Colonic mucosa (tissue), 4 donors: ENCODE measurements at regions not wholly inside any gene's neighbourhood (a gene's known extent, or its start where the extent isn't known, plus 50 kb on each side); places are given as distances from the start of the nearest gene placed in this dataset.

ENCODE experiments used
- DNase-seq: peaks from one replicate; pipeline ENCODE4 v3.0.0-alpha.2; 2020
- H3K27ac ChIP-seq: fragments of 200-600 bp; one replicate; pipeline ENCODE4 v1.8.0; 2021
- H3K27me3 ChIP-seq: fragments of 200-600 bp; one replicate; pipeline ENCODE4 v1.8.0; 2021
- H3K36me3 ChIP-seq: fragments of 200-600 bp; one replicate; pipeline ENCODE4 v1.8.0; 2021
- H3K4me1 ChIP-seq: fragments of 200-600 bp; one replicate; pipeline ENCODE4 v1.8.0; 2021; ENCODE audit warnings: mild to moderate bottlenecking
- H3K4me3 ChIP-seq: fragments of 200-600 bp; one replicate; pipeline ENCODE4 v1.8.0; 2021
- H3K9ac ChIP-seq, 2 donors: one replicate each; pipeline ENCODE4 v1.7.0; 2013; ENCODE audit warnings: control low read depth in 2 of 2, low read depth in 2 of 2, low read length in 2 of 2
- H3K9me3 ChIP-seq: fragments of 200-600 bp; one replicate; pipeline ENCODE4 v1.8.0; 2021
- intact Hi-C: fragments of 100-400 bp; cut with DNase I; formaldehyde crosslinking; loops from one replicate; pipeline ENCODE4 v1.14.1; 2022
- TF ChIP-seq, protein P1 (sequence below): fragments of 200-600 bp; IDR thresholded peaks from one replicate; pipeline ENCODE4 v1.8.0; 2022; ENCODE audit warnings: antibody characterized with exemption, mild to moderate bottlenecking
- donor health status: healthy.
- donor health status: DM: no; HTN: no; CAD: no.
- donor health status: DM: no; HTN: no; CAD: no.

DNA sequence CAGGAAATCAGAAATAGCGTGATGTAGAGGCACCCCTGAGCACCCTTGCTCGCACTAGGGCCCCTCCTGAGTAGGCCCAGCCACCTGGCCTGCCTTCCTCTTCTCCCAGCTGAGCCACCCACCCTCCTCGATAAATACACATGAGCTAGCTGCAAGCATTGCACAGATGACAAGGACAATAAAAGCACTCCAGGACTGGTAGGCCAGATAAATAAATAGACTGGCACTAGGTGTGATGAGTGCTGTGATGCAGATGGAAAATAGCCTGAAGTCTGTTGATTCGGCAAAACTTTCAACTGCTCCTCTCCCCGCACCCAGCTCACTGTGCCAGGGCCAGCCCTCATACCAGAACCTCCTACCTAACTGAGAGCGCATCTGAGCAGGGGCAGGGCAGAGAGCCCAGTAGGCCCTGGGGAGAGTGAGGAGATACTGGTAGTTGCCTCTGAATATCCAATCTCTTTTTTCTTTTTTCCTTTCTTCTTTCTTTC lies 54.5 kb upstream of the GPI start:
- intact Hi-C loops, result no loop called here
- Histone ChIP-seq H3K9ac (peak overlapping the region in 1 of 2 donors; percentile 62), H3K4me1 (peaks cover 4% of the 10 kb centered on the region)

DNA sequence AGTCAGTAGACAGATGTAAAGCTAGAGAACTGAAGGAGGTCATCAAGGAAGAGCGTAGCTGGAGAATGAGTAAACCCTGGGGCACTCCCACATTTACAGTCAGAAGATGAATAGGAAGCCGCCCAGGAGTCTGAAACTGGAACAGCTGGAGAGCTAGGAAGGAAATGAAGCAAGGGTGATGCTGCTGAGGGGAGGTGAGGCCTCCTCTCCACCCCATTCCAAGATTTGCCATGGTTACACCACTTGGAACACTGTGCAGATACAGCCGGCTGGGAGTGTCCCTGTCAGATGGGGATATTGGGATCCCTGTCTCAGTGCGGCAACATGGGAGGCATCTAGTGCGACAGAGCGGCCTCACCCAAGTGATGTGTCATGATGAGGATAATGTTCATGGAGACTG lies 51.8 kb upstream of the GPI start:
- Histone ChIP-seq H3K4me1 (peaks cover 12% of the 10 kb centered on the region), H3K27me3 (no peaks in the 10 kb centered on the region), H3K9me3 (no peaks in the 10 kb centered on the region), H3K4me3 (no peak overlapping the region), H3K27ac (peak overlapping the region; percentile 74), H3K36me3 (no peaks in the 10 kb centered on the region), H3K9ac (no peak overlapping the region)
- peak; percentile 72 for DNase-seq
- TF ChIP-seq, protein P1, sequence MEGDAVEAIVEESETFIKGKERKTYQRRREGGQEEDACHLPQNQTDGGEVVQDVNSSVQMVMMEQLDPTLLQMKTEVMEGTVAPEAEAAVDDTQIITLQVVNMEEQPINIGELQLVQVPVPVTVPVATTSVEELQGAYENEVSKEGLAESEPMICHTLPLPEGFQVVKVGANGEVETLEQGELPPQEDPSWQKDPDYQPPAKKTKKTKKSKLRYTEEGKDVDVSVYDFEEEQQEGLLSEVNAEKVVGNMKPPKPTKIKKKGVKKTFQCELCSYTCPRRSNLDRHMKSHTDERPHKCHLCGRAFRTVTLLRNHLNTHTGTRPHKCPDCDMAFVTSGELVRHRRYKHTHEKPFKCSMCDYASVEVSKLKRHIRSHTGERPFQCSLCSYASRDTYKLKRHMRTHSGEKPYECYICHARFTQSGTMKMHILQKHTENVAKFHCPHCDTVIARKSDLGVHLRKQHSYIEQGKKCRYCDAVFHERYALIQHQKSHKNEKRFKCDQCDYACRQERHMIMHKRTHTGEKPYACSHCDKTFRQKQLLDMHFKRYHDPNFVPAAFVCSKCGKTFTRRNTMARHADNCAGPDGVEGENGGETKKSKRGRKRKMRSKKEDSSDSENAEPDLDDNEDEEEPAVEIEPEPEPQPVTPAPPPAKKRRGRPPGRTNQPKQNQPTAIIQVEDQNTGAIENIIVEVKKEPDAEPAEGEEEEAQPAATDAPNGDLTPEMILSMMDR, result no peak
- intact Hi-C loops, result no loop called here

More for the DNA sequence above, 54.5 kb upstream of the GPI start:
- no peaks in the 10 kb centered on the region for H3K9me3 ChIP-seq
- H3K4me3 ChIP-seq, result no peak overlapping the region
- TF ChIP-seq, protein P1, result no peak
- H3K27me3 ChIP-seq, result no peaks in the 10 kb centered on the region
- no peaks in the 10 kb centered on the region for H3K36me3 ChIP-seq
- DNase-seq, result peak; percentile 68
- peak overlapping the region; percentile 74 for H3K27ac ChIP-seq

DNA sequence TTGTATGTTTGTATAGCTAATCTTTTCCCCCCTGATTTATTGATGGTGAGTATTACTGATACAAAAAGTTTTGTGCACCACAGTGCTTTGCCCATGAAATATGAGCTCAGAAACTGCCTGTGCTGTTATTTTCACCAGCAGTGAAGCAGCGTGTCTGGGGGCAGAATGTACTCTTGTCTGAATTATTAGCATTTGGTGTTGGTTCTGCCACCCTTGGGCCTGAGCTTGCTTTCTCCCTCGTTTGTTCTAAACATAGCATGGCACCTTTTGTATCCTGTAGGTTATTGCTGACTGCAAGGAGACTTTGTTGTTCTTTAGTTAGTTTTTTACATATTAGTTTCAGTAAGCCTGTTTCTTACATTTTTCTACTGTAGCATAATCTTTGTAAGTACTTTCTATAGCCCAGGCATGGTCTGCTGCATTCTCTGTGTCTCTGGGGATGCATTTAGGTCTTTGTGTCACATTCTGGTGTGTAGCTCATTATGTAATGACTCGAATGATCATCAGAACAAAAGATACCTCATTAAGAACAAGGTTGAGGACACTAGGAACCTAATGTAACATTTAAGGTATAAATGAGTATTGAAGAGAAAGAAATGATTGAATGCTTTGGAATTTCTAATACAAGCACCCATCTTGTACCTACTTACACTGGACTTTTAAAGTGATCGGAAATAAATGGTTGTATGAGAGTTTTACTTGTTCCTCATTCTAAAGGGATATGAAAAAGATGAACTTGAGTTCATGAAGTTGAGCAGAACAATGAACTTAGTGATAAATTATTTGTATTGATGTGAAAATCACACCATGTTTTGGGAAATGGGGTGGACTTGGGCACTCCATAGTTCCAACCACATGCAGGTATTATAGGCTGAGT lies 50.3 kb upstream of the GPI start:
- intact Hi-C loops, result no loop called here
- TF ChIP-seq, protein P1, result no peak
- H3K4me1 ChIP-seq, result peaks cover 12% of the 10 kb centered on the region

More for the DNA sequence above, 50.3 kb upstream of the GPI start:
- no peak overlapping the region for H3K27ac ChIP-seq
- no peaks in the 10 kb centered on the region for H3K27me3 ChIP-seq
- no peaks in the 10 kb centered on the region for H3K9me3 ChIP-seq
- no peak for DNase-seq
- no peak overlapping the region for H3K4me3 ChIP-seq
- H3K9ac ChIP-seq, result no peak overlapping the region
- H3K36me3 ChIP-seq, result no peaks in the 10 kb centered on the region
